Neural progenitor cell (in vitro differentiated cells): ENCODE measurements at regions not wholly inside any gene's neighbourhood (a gene's known extent, or its start where the extent isn't known, plus 50 kb on each side); places are given as distances from the start of the nearest gene placed in this dataset.

ENCODE experiments used
- EZH2 ChIP-seq: fragments of 200-600 bp; sonication (generic); IDR thresholded peaks from 2 replicates; pipeline ENCODE4 v1.6.1; 2017; ENCODE audit warnings: antibody characterized with exemption, mild to moderate bottlenecking, moderate library complexity
- TF ChIP-seq, protein P1 (sequence below): fragments of 200-600 bp; sonication (generic); IDR thresholded peaks from 2 replicates; pipeline ENCODE4 v1.5.1; 2017; ENCODE audit warnings: antibody characterized with exemption, mild to moderate bottlenecking

DNA sequence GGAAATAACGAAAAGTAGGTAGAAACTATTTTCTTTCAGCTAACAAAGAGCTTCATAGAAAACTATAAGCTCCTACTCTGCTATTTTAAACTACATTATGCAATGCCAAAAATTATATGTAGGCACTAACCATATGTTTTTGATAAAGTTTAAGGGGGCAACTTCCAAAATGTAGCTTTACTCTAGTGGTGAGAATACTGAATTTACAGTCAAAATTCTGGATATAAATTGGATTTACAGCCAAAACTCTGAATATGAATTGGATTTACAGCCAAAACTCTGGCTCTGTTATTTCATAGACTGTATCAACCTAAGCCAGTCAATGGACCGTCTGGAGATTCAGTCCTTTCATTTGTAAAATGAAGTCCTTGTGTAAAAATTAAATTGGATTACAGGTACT lies 86.8 kb upstream of the ANK3 start:
- TF ChIP-seq, protein P1, sequence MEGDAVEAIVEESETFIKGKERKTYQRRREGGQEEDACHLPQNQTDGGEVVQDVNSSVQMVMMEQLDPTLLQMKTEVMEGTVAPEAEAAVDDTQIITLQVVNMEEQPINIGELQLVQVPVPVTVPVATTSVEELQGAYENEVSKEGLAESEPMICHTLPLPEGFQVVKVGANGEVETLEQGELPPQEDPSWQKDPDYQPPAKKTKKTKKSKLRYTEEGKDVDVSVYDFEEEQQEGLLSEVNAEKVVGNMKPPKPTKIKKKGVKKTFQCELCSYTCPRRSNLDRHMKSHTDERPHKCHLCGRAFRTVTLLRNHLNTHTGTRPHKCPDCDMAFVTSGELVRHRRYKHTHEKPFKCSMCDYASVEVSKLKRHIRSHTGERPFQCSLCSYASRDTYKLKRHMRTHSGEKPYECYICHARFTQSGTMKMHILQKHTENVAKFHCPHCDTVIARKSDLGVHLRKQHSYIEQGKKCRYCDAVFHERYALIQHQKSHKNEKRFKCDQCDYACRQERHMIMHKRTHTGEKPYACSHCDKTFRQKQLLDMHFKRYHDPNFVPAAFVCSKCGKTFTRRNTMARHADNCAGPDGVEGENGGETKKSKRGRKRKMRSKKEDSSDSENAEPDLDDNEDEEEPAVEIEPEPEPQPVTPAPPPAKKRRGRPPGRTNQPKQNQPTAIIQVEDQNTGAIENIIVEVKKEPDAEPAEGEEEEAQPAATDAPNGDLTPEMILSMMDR = no peak
- TF ChIP-seq EZH2 = no peak
